ENCODE measurements at regions not wholly inside any gene's neighbourhood (a gene's known extent, or its start where the extent isn't known, plus 50 kb on each side); places are given as distances from the start of the nearest gene placed in this dataset.

GRCh38 chrX:148322906-148323305 is 177.5 kb upstream of the AFF2 start:
- no peak for TF ChIP-seq CTCF (IDR thresholded peaks at IDR 0.05)
- no peak for TF ChIP-seq POLR2A (IDR thresholded peaks at IDR 0.05)
- TF ChIP-seq POLR2AphosphoS5 (IDR thresholded peaks at IDR 0.05) = no peak
